ENCODE measurements at regions not wholly inside any gene's neighbourhood (a gene's known extent, or its start where the extent isn't known, plus 50 kb on each side); places are given as distances from the start of the nearest gene placed in this dataset.
"Not testable (repeated sequence)": the region's sequence is repeated elsewhere in the genome, so short reads cannot be mapped to it uniquely, and the experiment has no call there.

DNA sequence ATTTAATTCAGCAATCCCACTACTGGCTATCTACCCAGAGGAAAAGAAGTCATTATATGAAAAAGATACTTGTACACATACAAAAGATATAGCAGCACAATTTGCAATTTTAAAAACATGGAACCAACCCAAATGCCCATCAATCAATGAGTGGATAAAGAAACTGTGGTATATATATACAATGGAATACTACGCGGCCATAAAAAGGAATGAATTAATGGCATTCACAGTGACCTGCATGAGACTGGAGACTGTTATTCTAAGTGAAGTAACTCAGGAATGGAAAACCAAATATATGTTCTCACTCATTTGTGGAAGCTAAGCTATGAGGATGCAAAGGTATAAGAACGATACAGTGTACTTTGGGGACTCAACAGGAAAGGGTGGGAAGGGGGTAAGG, 102.8 kb upstream of the KCNMA1 start:
- H3K4me3 ChIP-seq; DNase-seq; intact Hi-C loops (cut with DNase I); H3K4me1 ChIP-seq; H3K36me3 ChIP-seq; ATAC-seq; H3K27ac ChIP-seq; H3K27me3 ChIP-seq; H3K9me3 ChIP-seq: not testable (repeated sequence)

GRCh38 chr10:77738496-77739158, 101.0 kb upstream of the KCNMA1 start:
- intact Hi-C loops (cut with DNase I): no loop called here
- ATAC-seq (no peak), DNase-seq (no peak)
- Histone ChIP-seq H3K36me3 (no peaks in the 10 kb centered on the region), H3K4me3 (no peak overlapping the region), H3K9me3 (peaks cover 8% of the 10 kb centered on the region), H3K4me1 (no peaks in the 10 kb centered on the region), H3K27me3 (no peaks in the 10 kb centered on the region), H3K27ac (no peak overlapping the region)
- TF ChIP-seq, protein P1, sequence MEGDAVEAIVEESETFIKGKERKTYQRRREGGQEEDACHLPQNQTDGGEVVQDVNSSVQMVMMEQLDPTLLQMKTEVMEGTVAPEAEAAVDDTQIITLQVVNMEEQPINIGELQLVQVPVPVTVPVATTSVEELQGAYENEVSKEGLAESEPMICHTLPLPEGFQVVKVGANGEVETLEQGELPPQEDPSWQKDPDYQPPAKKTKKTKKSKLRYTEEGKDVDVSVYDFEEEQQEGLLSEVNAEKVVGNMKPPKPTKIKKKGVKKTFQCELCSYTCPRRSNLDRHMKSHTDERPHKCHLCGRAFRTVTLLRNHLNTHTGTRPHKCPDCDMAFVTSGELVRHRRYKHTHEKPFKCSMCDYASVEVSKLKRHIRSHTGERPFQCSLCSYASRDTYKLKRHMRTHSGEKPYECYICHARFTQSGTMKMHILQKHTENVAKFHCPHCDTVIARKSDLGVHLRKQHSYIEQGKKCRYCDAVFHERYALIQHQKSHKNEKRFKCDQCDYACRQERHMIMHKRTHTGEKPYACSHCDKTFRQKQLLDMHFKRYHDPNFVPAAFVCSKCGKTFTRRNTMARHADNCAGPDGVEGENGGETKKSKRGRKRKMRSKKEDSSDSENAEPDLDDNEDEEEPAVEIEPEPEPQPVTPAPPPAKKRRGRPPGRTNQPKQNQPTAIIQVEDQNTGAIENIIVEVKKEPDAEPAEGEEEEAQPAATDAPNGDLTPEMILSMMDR (IDR thresholded peaks at IDR 0.05): no peak

- ATAC-seq (no peak), DNase-seq (no peak)
- H3K27ac ChIP-seq: no peak overlapping the region
- no peak overlapping the region for H3K4me3 ChIP-seq
- no peaks in the 10 kb centered on the region for H3K27me3 ChIP-seq
- peaks cover 8% of the 10 kb centered on the region for H3K9me3 ChIP-seq
- H3K4me1 ChIP-seq: no peaks in the 10 kb centered on the region
- intact Hi-C loops (cut with DNase I): no loop called here
- H3K36me3 ChIP-seq: no peaks in the 10 kb centered on the region
- TF ChIP-seq, protein P1 (IDR thresholded peaks at IDR 0.05): no peak
These were observed 100.0 kb upstream of the KCNMA1 start for GRCh38 chr10:77737608-77738007.

- H3K36me3 ChIP-seq; H3K4me1 ChIP-seq; H3K27ac ChIP-seq; H3K4me3 ChIP-seq; H3K27me3 ChIP-seq; H3K9me3 ChIP-seq; intact Hi-C loops (cut with DNase I); DNase-seq: not testable (repeated sequence)
- ATAC-seq: peak; percentile 38
These were observed 97.5 kb upstream of the KCNMA1 start for GRCh38 chr10:77735136-77735535.

DNA sequence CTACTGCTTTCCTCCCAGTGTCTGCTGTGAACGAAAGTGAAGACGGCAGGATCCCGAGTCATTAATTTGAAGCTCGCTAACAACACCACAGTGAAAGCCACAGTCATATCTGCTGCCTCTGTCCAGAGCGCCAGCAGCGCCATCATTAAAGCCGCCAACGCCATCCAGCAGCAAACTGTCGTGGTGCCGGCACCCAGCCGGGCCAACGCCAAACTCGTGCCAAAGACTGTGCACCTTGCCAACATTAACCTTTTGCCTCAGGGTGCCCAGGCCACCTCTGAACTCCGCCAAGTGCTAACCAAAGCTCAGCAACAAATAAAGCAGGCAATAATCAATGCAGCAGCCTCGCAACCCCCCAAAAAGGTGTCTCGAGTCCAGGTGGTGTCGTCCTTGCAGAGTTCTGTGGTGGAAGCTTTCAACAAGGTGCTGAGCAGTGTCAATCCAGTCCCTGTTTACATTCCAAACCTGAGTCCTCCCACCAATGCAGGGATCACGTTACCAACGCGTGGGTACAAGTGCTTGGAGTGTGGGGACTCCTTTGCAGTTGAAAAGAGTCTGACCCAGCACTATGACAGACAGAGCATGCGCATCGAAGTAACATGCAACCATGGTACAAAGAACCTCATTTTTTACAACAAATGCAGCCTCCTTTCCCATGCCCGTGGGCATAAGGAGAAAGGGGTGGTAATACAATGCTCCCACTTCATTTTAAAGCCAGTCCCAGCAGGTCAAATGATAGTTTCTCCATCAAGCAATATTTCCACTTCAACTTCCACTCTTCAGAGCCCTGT, 94.8 kb upstream of the KCNMA1 start:
- DNase-seq (no peak), ATAC-seq (no peak)
- H3K27me3 ChIP-seq: no peaks in the 10 kb centered on the region
- TF ChIP-seq, protein P1 (IDR thresholded peaks at IDR 0.05): no peak
- H3K4me3 ChIP-seq: no peak overlapping the region
- H3K9me3 ChIP-seq: no peaks in the 10 kb centered on the region
- H3K36me3 ChIP-seq: no peaks in the 10 kb centered on the region
- H3K4me1 ChIP-seq: no peaks in the 10 kb centered on the region
- H3K27ac ChIP-seq: no peak overlapping the region
- intact Hi-C loops (cut with DNase I): no loop called here

GRCh38 chr10:77727481-77727880, 89.9 kb upstream of the KCNMA1 start:
- intact Hi-C loops (cut with DNase I): no loop called here
- no peak for DNase-seq
- ATAC-seq: no peak
- H3K27ac ChIP-seq: no peak overlapping the region
- H3K9me3 ChIP-seq: no peaks in the 10 kb centered on the region
- no peak overlapping the region for H3K4me3 ChIP-seq
- H3K36me3 ChIP-seq: no peaks in the 10 kb centered on the region
- H3K27me3 ChIP-seq: no peaks in the 10 kb centered on the region
- TF ChIP-seq, protein P1 (IDR thresholded peaks at IDR 0.05): no peak
- no peaks in the 10 kb centered on the region for H3K4me1 ChIP-seq
